Mesodermal cell (in vitro differentiated cells): ENCODE measurements at regions not wholly inside any gene's neighbourhood (a gene's known extent, or its start where the extent isn't known, plus 50 kb on each side); places are given as distances from the start of the nearest gene placed in this dataset.

Source experiments
- H3K27ac ChIP-seq: 2 replicates; pipeline ENCODE4 v1.7.0; 2013; ENCODE audit warnings: mild to moderate bottlenecking, low read depth, low read length, moderate library complexity; ENCODE audit not compliant: severe bottlenecking
- H3K36me3 ChIP-seq: 2 replicates; pipeline ENCODE4 v1.7.1; 2013; ENCODE audit warnings: mild to moderate bottlenecking, low read length, moderate library complexity; ENCODE audit not compliant: control insufficient read depth, insufficient read depth
- H3K4me1 ChIP-seq: one replicate; pipeline ENCODE4 v1.7.1; 2013; ENCODE audit warnings: mild to moderate bottlenecking, low read length; ENCODE audit not compliant: insufficient read depth, control insufficient read depth, poor library complexity, severe bottlenecking
- H3K4me3 ChIP-seq: 2 replicates; pipeline ENCODE4 v1.7.0; 2013; ENCODE audit warnings: low read length, control low read depth, mild to moderate bottlenecking; ENCODE audit not compliant: insufficient read depth, poor library complexity, severe bottlenecking; ENCODE audit errors: extremely low read depth
- H3K9me3 ChIP-seq: 2 replicates; pipeline ENCODE4 v1.7.1; 2013; ENCODE audit warnings: mild to moderate bottlenecking, low read length, moderate library complexity; ENCODE audit not compliant: control insufficient read depth
- WGBS, 2 experiments: methylation state at CpG; one replicate each; pipeline ENCODE4 v1.1.5; 2013; ENCODE audit warnings: missing lambda C conversion rate in 2 of 2; ENCODE audit not compliant: insufficient coverage in 2 of 2; 5-methylcytosine and 5-hydroxymethylcytosine counted together

DNA sequence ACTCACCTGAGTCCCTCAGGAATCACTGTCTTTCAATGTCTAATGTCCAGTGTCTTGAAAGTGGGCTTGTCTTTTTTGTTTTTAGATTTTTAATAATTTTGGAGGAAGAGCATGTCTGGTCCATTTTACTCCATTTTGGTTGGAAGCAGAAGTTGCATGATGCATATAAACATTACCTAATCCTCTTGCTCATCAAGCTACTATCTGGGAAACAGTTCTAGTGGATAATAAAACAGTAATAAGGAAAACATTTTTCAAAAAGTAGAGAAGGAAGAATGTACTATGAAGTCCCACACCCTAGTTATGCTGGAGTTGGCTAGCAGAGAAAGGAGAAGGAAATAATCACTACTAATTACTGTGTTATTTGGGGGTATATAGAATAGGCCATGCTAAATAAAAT, 263.7 kb downstream of the ETAA1 start:
- no peaks in the 10 kb centered on the region for H3K36me3 ChIP-seq
- no peak overlapping the region for H3K27ac ChIP-seq
- H3K4me1 ChIP-seq: no peaks in the 10 kb centered on the region
- H3K4me3 ChIP-seq: no peak overlapping the region
- H3K9me3 ChIP-seq: no peaks in the 10 kb centered on the region

DNA sequence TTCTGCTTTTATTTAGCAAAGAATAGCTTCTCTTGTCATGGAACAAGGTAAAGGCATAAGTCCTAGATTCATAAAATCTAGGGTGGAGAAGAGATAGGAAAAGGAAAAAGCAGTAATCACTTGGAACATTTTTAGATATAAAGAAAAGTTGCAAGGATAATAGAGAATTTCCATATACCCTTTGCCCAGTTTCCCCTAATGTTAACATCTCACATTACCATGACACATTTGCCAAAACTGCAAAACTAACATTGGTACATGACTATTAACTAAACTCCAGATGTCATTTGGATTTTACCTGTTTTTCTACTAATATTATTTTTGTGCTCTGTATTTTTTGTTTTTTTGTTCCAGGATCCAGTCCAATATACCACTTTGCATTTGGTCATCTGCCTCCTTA, 265.1 kb downstream of the ETAA1 start:
- H3K4me3 ChIP-seq: no peak overlapping the region
- H3K9me3 ChIP-seq: no peaks in the 10 kb centered on the region
- H3K36me3 ChIP-seq: no peaks in the 10 kb centered on the region
- H3K27ac ChIP-seq: no peak overlapping the region
- no peaks in the 10 kb centered on the region for H3K4me1 ChIP-seq

DNA sequence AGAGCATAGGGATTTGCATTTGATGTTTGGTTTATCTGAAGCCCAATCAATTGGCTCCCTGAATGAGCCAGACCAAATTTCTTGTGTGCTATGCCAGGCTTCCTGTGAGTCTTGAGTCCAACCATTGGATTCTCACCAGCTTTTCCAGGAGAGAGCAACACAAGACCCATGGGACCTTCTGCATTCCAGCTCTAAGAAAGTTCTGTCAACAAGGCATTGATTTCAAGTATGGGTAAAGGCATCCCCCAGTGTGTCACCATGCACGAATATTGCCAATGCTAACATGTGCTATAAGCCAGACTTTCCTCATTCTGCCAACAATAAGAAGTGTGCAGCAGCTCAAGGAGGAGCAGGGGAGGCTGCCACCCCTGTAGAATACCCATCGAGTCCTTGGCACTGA, 266.6 kb downstream of the ETAA1 start:
- H3K36me3 ChIP-seq: no peaks in the 10 kb centered on the region
- no peak overlapping the region for H3K4me3 ChIP-seq
- H3K27ac ChIP-seq: no peak overlapping the region
- WGBS, 2 experiments: 63 to 92% methylated on average over 2 of the region's 2 CpGs
- H3K4me1 ChIP-seq: no peaks in the 10 kb centered on the region
- H3K9me3 ChIP-seq: no peaks in the 10 kb centered on the region

DNA sequence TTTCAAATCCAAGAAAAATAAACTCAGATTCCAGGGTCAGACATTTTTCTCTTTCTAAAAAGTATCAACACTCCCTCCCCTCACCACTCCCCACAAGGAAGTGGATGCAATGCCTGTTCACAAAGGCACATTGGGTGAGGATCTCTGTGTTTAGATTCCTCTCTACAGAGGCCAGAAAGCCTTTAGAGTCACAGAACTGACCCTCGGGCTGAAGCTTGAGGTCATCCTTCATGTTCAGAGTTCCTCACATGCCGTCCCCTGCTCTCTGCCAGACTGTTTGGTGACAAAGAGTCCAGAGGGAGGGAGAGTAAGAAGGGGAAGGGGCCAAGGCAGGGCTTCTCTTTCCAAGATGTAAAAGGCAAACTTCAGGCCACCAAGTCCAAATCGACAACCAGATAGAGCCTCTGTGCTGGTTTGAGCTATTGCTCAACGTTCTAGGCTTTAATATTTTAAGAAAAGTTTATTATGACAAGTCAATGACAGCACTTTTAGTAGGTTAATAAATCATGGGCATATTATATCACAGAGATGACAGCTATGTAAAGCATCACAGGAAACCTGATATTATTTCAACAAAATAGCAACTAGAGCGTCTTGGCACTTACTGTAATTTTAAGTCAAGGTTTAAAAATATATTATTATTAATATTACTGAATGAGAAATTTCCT, 269.4 kb downstream of the ETAA1 start:
- H3K36me3 ChIP-seq: no peaks in the 10 kb centered on the region
- WGBS, 2 experiments: 57 to 90% methylated on average over 1 to 2 of the region's 5 CpGs
- H3K4me1 ChIP-seq: no peaks in the 10 kb centered on the region

DNA sequence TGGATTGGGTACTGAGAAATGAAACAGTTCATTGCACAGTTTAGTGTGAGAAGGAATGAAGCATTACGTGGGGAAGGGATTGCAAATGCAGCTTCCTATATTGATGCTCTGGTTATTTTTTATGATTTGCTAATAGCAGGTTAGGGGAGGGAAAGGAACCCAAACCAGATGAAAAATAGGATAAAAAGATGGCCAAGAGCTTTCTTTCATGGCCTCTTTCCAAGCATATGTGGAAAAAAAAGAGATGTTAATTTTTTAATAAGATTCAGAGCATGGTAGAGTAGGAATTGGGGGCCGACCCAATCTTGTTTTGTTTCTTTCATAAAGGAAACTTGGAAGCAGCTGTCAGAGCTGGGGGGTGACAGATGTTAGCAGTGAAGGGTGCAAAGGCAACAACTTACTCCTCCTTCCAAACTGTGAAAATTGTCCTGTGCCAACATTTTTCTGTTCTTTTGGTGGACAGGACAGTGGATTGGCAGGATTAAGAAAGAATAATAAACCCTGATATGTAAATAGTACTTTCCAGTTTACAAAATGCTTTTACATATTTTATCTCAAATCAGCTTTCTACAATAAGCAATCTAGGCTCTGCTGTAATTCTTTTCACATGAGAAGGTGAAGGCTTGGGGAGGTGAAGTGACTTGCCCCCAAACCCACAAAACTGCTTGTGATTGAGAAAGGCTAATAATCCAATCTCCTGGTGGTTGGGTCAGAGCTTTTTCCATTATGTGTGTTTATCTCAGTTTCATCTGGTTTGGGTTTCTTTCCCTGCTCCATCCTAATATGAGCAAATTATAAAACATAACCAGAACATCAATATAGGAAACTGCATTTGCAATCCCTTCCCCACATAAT, 270.1 kb downstream of the ETAA1 start:
- no peaks in the 10 kb centered on the region for H3K4me1 ChIP-seq
- WGBS, 2 experiments: 88% methylated on average over 1 to 2 of the region's 2 CpGs
- H3K4me3 ChIP-seq: no peak overlapping the region
- no peaks in the 10 kb centered on the region for H3K36me3 ChIP-seq
- no peak overlapping the region for H3K27ac ChIP-seq
- H3K9me3 ChIP-seq: no peaks in the 10 kb centered on the region

More for the DNA sequence above, 269.4 kb downstream of the ETAA1 start:
- Histone ChIP-seq H3K4me3 (no peak overlapping the region), H3K27ac (no peak overlapping the region), H3K9me3 (no peaks in the 10 kb centered on the region)

DNA sequence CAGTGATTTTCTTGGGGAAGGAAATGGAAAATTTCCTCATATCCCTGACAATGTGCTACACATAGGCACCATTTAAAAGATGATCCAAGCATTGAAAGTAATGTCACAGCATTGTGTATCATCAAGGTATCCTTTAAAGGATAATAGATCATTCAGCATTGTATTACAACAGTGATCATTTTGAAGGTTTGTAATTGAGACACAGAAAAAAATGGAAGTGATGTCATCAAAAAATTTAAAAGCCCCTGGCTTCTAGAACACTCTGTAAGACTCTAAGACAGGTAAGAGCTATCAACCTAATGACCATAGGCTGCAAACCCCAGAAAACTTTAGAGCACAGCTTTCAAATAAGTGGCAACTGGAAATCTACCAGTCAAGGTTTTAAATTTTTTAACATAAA, 271.4 kb downstream of the ETAA1 start:
- H3K27ac ChIP-seq: no peak overlapping the region

DNA sequence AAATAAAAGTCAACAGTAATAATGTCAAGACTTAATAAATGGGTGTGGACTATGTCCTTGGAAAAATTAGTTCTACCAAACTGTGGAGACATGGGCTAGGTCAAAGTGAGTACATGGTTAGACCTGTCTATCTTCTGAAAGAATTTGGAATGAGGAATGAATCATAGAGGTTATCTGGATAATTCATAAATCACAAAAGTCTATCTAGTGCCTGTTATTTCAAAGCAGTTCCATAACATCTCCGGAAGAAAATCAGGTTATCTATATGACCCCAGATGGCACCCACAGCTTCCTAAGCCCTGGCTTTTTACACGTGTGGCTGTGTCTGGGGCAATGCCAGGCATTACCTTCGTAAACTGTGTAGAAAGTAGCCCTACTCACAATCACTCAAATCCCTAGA, 272.0 kb downstream of the ETAA1 start:
- H3K36me3 ChIP-seq: no peaks in the 10 kb centered on the region
- H3K4me3 ChIP-seq: no peak overlapping the region
- WGBS, 2 experiments: 89 to 96% methylated on average over 2 to 3 of the region's 3 CpGs
- H3K27ac ChIP-seq: no peak overlapping the region
- H3K4me1 ChIP-seq: no peaks in the 10 kb centered on the region
- no peaks in the 10 kb centered on the region for H3K9me3 ChIP-seq

More for the DNA sequence above, 271.4 kb downstream of the ETAA1 start:
- H3K4me1 ChIP-seq: no peaks in the 10 kb centered on the region
- H3K9me3 ChIP-seq: no peaks in the 10 kb centered on the region
- no peak overlapping the region for H3K4me3 ChIP-seq
- H3K36me3 ChIP-seq: no peaks in the 10 kb centered on the region

DNA sequence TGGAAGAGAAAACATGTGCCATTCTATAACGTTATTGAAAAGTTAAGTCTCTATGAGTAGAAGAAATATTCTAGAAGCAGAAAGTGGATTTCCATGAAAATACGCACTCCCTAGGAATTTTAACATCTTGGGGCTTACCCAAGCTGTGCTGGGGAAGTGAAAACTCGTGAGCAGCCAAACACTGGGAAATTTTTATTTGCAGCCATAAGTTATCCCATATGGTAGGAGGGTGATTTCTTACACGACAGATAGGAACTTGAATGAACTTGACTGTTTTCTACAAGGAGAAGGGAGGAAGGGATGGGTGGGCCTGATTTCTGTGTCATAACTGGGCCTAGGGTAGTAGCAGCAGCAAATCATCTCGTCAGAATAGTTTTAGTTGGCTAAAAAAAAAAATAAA, 272.6 kb downstream of the ETAA1 start:
- Histone ChIP-seq H3K4me1 (no peaks in the 10 kb centered on the region), H3K4me3 (no peak overlapping the region), H3K27ac (no peak overlapping the region), H3K36me3 (no peaks in the 10 kb centered on the region), H3K9me3 (no peaks in the 10 kb centered on the region)
- 71 to 77% methylated on average over 4 to 5 of the region's 5 CpGs for WGBS, 2 experiments

DNA sequence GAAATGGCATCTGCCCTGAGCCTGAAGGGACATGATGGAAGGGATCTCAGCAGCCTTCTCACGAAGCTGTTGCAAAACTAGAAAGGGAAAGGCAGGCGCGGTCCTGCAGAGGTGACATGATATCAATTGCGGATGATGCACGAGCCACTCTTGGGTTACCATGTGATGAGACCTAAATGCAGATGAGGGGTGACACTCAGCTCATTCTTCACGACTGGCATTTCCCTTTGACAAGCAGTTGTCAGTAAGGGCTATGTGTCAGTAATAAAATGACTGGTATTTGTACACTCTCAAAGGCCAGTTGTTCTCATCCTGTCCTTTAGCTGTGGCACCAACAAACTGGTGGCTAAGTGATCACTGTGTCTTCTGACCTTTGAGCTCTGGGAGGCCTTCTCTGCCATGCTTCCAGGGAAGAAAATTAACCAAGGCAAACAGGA, 273.6 kb downstream of the ETAA1 start:
- 85 to 92% methylated on average over 5 to 6 of the region's 6 CpGs for WGBS, 2 experiments
- Histone ChIP-seq H3K4me3 (no peak overlapping the region), H3K4me1 (no peaks in the 10 kb centered on the region), H3K9me3 (no peaks in the 10 kb centered on the region), H3K27ac (no peak overlapping the region), H3K36me3 (no peaks in the 10 kb centered on the region)

DNA sequence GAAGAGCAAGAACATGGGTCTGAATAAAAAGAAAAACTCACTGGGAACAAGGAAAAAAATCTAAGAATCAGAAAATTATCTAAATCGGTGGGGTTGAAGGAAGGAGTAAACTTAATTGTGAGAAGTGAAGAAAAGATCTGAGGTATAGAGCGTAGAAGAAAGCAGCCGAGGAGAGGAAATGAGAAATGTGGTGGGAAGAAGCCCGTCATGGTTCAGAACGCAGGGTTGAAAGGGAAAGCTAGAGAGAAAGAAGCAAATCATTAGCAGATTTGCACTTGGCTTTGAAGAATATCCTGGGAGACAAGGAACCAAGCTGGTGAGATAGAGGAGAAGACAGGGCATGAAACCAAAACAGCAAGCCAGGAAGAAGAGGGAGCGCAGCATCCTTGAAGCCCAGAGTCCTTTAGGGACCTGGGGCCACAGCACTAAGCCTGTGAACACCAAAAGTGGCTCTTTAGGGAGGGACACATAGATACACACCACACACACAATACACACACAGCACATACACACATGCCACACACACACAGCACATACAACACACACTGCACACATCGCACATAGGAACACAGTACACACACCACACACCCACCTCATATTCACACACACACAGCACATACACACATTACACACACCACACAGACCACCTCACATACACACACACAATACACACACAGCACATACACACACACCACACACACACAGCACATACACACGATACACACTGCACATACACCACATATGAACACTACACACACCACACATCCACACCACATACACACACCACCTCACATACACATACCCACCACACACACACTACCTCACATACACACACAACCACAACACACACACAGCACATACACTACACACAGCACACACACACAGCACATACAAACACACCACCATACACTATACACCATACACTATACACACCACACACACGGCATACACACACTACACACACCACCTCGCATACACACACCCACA, 274.6 kb downstream of the ETAA1 start:
- H3K27ac ChIP-seq: no peak overlapping the region
- WGBS, 2 experiments: 89 to 95% methylated on average over 8 to 10 of the region's 10 CpGs
- H3K4me3 ChIP-seq: no peak overlapping the region
- H3K4me1 ChIP-seq: no peaks in the 10 kb centered on the region
- H3K36me3 ChIP-seq: no peaks in the 10 kb centered on the region
- no peaks in the 10 kb centered on the region for H3K9me3 ChIP-seq
